Activated CD4-positive, alpha-beta T cell treated with anti-CD3 and anti-CD28 coated beads for 36 hours (primary cell): ENCODE measurements at regions not wholly inside any gene's neighbourhood (a gene's known extent, or its start where the extent isn't known, plus 50 kb on each side); places are given as distances from the start of the nearest gene placed in this dataset.
"Not testable (repeated sequence)": the region's sequence is repeated elsewhere in the genome, so short reads cannot be mapped to it uniquely, and the experiment has no call there.

ENCODE experiments used
- ATAC-seq: fragments of 200-7000 bp; cut with Tn5 transposase; one replicate; pipeline ENCODE4 v1.10.0; 2021; ENCODE audit warnings: mild to moderate bottlenecking, moderate library complexity
- CTCF ChIA-PET: fragments of 350-600 bp; sonication (Branson Sonifier 250); formaldehyde crosslinking; loops from one replicate; lab custom pipeline; 2021; ENCODE audit warnings: antibody characterized with exemption; lab: Charles Lee
- POLR2A ChIA-PET: fragments of 350-600 bp; sonication (Branson Sonifier 250); formaldehyde crosslinking; loops from one replicate; lab custom pipeline; 2021; ENCODE audit warnings: antibody characterized with exemption, inconsistent platforms; lab: Charles Lee
- DNase-seq: peaks from one replicate; pipeline ENCODE4 v3.0.0-alpha.2; 2020
- H3K27ac Mint-ChIP-seq: one replicate; pipeline ENCODE4 v1.8.0; 2021; ENCODE audit warnings: mixed read lengths
- H3K27me3 Mint-ChIP-seq: one replicate; pipeline ENCODE4 v1.8.0; 2021; ENCODE audit warnings: mixed read lengths
- H3K36me3 Mint-ChIP-seq: one replicate; pipeline ENCODE4 v1.8.0; 2021; ENCODE audit warnings: low read depth, mixed read lengths
- H3K4me1 Mint-ChIP-seq: one replicate; pipeline ENCODE4 v1.8.0; 2021; ENCODE audit warnings: mixed read lengths
- H3K4me3 Mint-ChIP-seq: one replicate; pipeline ENCODE4 v1.8.0; 2021; ENCODE audit warnings: mild to moderate bottlenecking, moderate library complexity, mixed read lengths
- H3K9me3 Mint-ChIP-seq: one replicate; pipeline ENCODE4 v1.8.0; 2021; ENCODE audit warnings: low read depth, mixed read lengths
- intact Hi-C, 2 experiments: fragments of 100-400 bp; cut with DNase I in 1 of 2; cut with micrococcal nuclease in 1 of 2; formaldehyde crosslinking; loops; one replicate each; pipeline versions ENCODE4 v1.14.2 to v1.15.1; 2022 to 2024; cut with DNase I, micrococcal nuclease

- H3K27ac Mint-ChIP-seq: no peak overlapping the region
These were observed 52.2 kb downstream of the CALML3 start for GRCh38 chr10:5576780-5577624.

GRCh38 chr10:5580038-5580428 lies 55.3 kb downstream of the CALML3 start:
- H3K4me1 Mint-ChIP-seq, ATAC-seq, H3K27ac Mint-ChIP-seq, H3K4me3 Mint-ChIP-seq, H3K9me3 Mint-ChIP-seq, DNase-seq, POLR2A ChIA-PET, intact Hi-C loops, H3K36me3 Mint-ChIP-seq, H3K27me3 Mint-ChIP-seq: not testable (repeated sequence)
- CTCF ChIA-PET: interaction anchor here (1.6 kb wide), 1 partner anchor 43 kb away, joined by 5 read pairs; no protein-coding TSS in a partner anchor

More at GRCh38 chr10:5576780-5577624, 52.2 kb downstream of the CALML3 start:
- ATAC-seq (peak; percentile 39), DNase-seq (no peak)
- H3K4me1 Mint-ChIP-seq: no peaks in the 10 kb centered on the region
- POLR2A ChIA-PET: no interaction called here
- CTCF ChIA-PET: no interaction called here
- no peaks in the 10 kb centered on the region for H3K36me3 Mint-ChIP-seq
- intact Hi-C loops: no loop called here
- no peak overlapping the region for H3K4me3 Mint-ChIP-seq
- H3K9me3 Mint-ChIP-seq: no peaks in the 10 kb centered on the region
- H3K27me3 Mint-ChIP-seq: no peaks in the 10 kb centered on the region

GRCh38 chr10:5581670-5582566 lies 57.2 kb downstream of the CALML3 start:
- DNase-seq: no peak
- no peak overlapping the region for H3K27ac Mint-ChIP-seq
- no peaks in the 10 kb centered on the region for H3K4me1 Mint-ChIP-seq
- ChIA-PET POLR2A (no interaction called here), CTCF (interaction anchor here (0.8 to 1.6 kb wide), 4 partner anchors 41 to 80 kb away, joined by 3 to 5 read pairs (median 3); partner anchors contain the start of gene CALML3)
- intact Hi-C loops: no loop called here
- H3K4me3 Mint-ChIP-seq: no peak overlapping the region
- H3K27me3 Mint-ChIP-seq: no peaks in the 10 kb centered on the region
- no peaks in the 10 kb centered on the region for H3K9me3 Mint-ChIP-seq
- no peak for ATAC-seq
- no peaks in the 10 kb centered on the region for H3K36me3 Mint-ChIP-seq

GRCh38 chr10:5582736-5583135 lies 58.0 kb downstream of the CALML3 start:
- ATAC-seq (no peak), DNase-seq (no peak)
- no peak overlapping the region for H3K4me3 Mint-ChIP-seq
- no peaks in the 10 kb centered on the region for H3K4me1 Mint-ChIP-seq
- no peaks in the 10 kb centered on the region for H3K36me3 Mint-ChIP-seq
- intact Hi-C loops: no loop called here
- H3K27me3 Mint-ChIP-seq: no peaks in the 10 kb centered on the region
- no peak overlapping the region for H3K27ac Mint-ChIP-seq
- ChIA-PET POLR2A (no interaction called here), CTCF (interaction anchor here (0.7 to 1.2 kb wide), 2 partner anchors 58 to 177 kb away, joined by 3 read pairs; partner anchors contain the start of gene CALML3)
- no peaks in the 10 kb centered on the region for H3K9me3 Mint-ChIP-seq

- H3K36me3 Mint-ChIP-seq: no peaks in the 10 kb centered on the region
- ChIA-PET CTCF (interaction anchor here (0.7 to 0.9 kb wide), 2 partner anchors 141 to 176 kb away, joined by 3 read pairs; no protein-coding TSS in a partner anchor), POLR2A (no interaction called here)
- intact Hi-C loops: no loop called here
- no peak overlapping the region for H3K27ac Mint-ChIP-seq
- H3K9me3 Mint-ChIP-seq: no peaks in the 10 kb centered on the region
- ATAC-seq (no peak), DNase-seq (no peak)
- H3K27me3 Mint-ChIP-seq: no peaks in the 10 kb centered on the region
- no peak overlapping the region for H3K4me3 Mint-ChIP-seq
- no peaks in the 10 kb centered on the region for H3K4me1 Mint-ChIP-seq
These were observed 58.9 kb downstream of the CALML3 start for GRCh38 chr10:5583525-5584175.

GRCh38 chr10:5584895-5585516 lies 60.2 kb downstream of the CALML3 start:
- H3K27me3 Mint-ChIP-seq: no peaks in the 10 kb centered on the region
- no peaks in the 10 kb centered on the region for H3K36me3 Mint-ChIP-seq
- H3K27ac Mint-ChIP-seq: no peak overlapping the region
- no peaks in the 10 kb centered on the region for H3K9me3 Mint-ChIP-seq
- intact Hi-C loops: loop anchor here in 1 of 2 experiments (5.0 kb wide), 1 partner anchor 73 kb away; no protein-coding TSS in a partner anchor
- ChIA-PET POLR2A (interaction anchor here (0.9 kb wide), 1 partner anchor 22 kb away, joined by 4 read pairs; no protein-coding TSS in a partner anchor), CTCF (interaction anchor here (0.5 kb wide), 1 partner anchor 36 kb away, joined by 4 read pairs; no protein-coding TSS in a partner anchor)
- ATAC-seq (peak; percentile 83), DNase-seq (peak; percentile 31)
- no peak overlapping the region for H3K4me3 Mint-ChIP-seq
- peaks cover 4% of the 10 kb centered on the region for H3K4me1 Mint-ChIP-seq

GRCh38 chr10:5585517-5586206 lies 60.9 kb downstream of the CALML3 start:
- no peak overlapping the region for H3K4me3 Mint-ChIP-seq
- H3K27me3 Mint-ChIP-seq: no peaks in the 10 kb centered on the region
- DNase-seq: no peak
- CTCF ChIA-PET: interaction anchor here (0.5 to 0.8 kb wide), 3 partner anchors 37 to 472 kb away, joined by 3 to 4 read pairs (median 3); no protein-coding TSS in a partner anchor
- intact Hi-C loops: loop anchor here in 1 of 2 experiments (5.0 kb wide), 1 partner anchor 73 kb away; no protein-coding TSS in a partner anchor
- H3K9me3 Mint-ChIP-seq: no peaks in the 10 kb centered on the region
- no peak overlapping the region for H3K27ac Mint-ChIP-seq
- H3K4me1 Mint-ChIP-seq: peaks cover 6% of the 10 kb centered on the region
- no peak for ATAC-seq
- H3K36me3 Mint-ChIP-seq: no peaks in the 10 kb centered on the region
- POLR2A ChIA-PET: no interaction called here

GRCh38 chr10:5587151-5588079 lies 62.7 kb downstream of the CALML3 start:
- CTCF ChIA-PET: interaction anchor here (0.6 to 1.0 kb wide), 3 partner anchors 100 to 145 kb away, joined by 3 read pairs; no protein-coding TSS in a partner anchor
- no peak for DNase-seq
- no peak overlapping the region for H3K4me3 Mint-ChIP-seq

GRCh38 chr10:5588080-5588453 lies 63.3 kb downstream of the CALML3 start:
- CTCF ChIA-PET: interaction anchor here (1.0 kb wide), 1 partner anchor 145 kb away, joined by 3 read pairs; no protein-coding TSS in a partner anchor
- Mint-ChIP-seq H3K36me3 (no peaks in the 10 kb centered on the region), H3K27me3 (no peaks in the 10 kb centered on the region), H3K9me3 (no peaks in the 10 kb centered on the region), H3K4me1 (peaks cover 7% of the 10 kb centered on the region), H3K4me3 (no peak overlapping the region), H3K27ac (no peak overlapping the region)
- intact Hi-C loops: loop anchor here in 1 of 2 experiments (5.0 kb wide), 1 partner anchor 76 kb away; no protein-coding TSS in a partner anchor
- POLR2A ChIA-PET: no interaction called here
- DNase-seq (no peak), ATAC-seq (no peak)

More at GRCh38 chr10:5587151-5588079, 62.7 kb downstream of the CALML3 start:
- H3K36me3 Mint-ChIP-seq: no peaks in the 10 kb centered on the region
- H3K27me3 Mint-ChIP-seq: no peaks in the 10 kb centered on the region
- H3K4me1 Mint-ChIP-seq: peaks cover 7% of the 10 kb centered on the region
- POLR2A ChIA-PET: no interaction called here
- intact Hi-C loops: loop anchor here in 1 of 2 experiments (5.0 kb wide), 1 partner anchor 75 kb away; no protein-coding TSS in a partner anchor
- no peak overlapping the region for H3K27ac Mint-ChIP-seq
- ATAC-seq: no peak
- no peaks in the 10 kb centered on the region for H3K9me3 Mint-ChIP-seq
